NCI-H2029 (cell line): ENCODE measurements at regions not wholly inside any gene's neighbourhood (a gene's known extent, or its start where the extent isn't known, plus 50 kb on each side); places are given as distances from the start of the nearest gene placed in this dataset.

Source experiments
- DNase-seq: peaks from one replicate; lab custom pipeline; 2025; lab: John Stamatoyannopoulos, UW

DNA sequence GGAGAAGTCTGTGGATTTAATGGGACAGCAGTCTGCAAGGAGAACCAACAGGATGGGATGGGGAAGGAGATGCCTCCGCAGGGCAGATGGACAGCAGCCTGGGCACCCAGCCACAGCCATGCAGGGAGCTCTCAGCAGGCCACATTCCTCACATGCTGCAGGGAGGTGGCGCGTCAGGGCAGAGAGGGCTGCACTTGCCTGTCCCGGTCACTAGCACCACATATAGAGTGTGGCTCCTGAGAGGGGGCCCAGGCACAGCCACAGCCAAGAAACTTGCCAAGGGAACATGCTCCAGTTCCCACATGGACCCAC lies 86.8 kb upstream of the ZMIZ1 start:
- no peak for DNase-seq

DNA sequence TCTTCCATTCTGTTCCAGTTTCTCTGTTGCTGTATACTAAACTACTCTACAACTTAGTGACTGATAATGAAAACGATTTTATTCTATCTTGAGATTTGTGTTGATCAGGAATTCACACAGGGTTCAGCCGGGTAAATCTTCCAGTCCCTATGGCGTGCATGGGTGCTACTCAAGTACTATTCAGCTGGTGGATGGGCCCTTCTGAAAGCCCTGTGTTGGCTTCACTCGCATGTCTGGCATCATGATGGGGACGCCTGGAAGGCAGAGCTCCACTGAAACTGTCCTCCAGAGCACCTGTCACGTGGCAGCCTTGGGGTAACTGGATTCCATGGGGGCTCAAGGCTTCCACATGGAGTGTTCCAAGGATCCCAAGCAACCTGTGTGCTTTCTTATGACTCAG lies 86.0 kb upstream of the ZMIZ1 start:
- no peak for DNase-seq

DNA sequence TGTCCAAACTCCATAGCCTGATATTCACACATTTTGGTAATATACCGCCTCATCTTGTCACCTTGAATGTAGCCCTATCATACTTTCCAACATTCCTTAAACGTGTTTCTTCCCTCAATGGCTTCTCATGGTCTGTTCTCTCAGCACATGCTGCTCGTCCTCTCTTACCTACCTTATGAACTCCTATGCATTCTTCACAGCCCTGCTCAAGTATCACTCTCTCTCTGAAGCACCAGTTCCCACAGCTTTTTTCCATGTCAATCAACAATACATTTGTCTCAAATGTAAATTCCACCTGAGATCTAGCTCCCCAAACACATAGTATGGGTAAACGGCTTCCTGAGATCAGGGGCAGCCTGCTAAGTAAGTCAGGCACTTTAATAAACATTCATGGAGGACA lies 85.2 kb upstream of the ZMIZ1 start:
- no peak for DNase-seq

DNA sequence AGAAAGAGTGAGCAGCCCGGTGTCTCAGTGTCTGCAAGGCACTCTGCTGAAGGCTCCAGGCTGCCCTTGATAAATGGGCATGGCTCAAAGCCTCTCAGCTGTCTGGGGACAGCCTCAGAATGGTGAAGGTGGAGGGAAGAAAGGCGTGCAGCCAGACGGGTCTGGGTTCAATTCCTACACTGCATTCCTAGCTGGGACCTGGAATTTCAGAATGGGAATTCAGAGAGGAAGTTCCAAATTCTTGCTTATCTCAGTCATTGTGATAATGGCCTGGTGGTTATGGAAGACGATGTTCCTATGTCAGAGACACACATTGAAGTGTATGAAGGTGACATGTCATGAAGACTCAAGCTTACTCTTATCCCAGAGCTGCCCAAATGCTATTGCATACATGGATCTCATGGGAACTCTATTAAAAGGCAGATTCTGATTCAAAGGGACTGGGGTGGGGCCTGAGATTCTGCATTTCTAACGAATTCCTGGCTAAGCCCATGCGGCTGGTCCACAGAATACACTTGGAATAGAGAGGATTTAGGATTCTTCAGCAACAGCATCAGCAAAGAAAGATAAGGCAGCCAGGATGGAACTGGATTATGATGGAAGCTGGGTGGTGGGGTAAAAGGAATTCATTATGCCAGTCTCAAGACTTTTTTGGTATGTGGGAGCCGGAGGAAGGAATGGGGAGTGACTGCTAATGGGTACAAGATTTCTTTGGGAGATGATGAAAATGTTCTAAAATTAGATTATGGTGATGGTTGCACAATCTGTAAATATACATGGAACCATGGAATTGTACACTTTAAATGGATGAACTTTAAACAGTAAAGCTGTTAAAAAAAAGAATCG lies 82.6 kb upstream of the ZMIZ1 start:
- DNase-seq, result no peak

DNA sequence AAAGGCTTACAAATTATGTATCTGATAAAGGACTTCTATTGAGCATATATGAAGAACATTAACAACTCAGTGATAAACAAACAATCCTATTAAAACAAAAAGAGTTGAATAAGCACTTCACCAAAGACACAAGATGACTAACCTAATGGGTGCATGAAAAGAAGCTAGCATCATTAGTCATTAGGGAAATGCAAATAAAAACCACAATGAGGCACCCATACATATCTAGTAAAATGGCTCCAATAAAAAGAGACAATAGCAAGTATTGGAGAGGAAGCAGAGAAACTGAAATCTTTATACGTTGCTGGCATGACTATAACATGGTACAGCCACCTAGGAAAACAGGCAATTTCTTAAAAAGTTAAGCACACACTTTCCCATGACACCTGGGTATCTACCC lies 77.6 kb upstream of the ZMIZ1 start:
- no peak for DNase-seq

DNA sequence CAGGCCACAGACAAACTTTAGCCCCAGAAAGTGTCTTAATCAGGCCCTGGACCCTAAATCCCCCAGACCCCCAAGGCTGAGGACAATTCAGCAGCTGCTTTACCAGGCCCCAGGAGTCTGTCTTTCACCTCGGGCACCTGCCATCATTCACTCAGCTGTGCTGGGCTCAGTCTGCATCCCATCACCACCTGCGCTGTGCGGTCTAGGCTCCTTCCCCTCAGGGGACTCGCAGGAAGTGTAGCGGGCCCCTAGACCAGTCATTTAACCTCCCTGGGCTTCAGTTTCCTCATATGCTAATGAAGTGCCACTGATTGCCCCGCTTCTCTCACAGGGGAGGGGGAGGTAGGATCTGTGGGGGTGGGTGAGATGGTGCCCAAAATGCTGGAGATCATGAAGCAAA lies 76.4 kb upstream of the ZMIZ1 start:
- no peak for DNase-seq

DNA sequence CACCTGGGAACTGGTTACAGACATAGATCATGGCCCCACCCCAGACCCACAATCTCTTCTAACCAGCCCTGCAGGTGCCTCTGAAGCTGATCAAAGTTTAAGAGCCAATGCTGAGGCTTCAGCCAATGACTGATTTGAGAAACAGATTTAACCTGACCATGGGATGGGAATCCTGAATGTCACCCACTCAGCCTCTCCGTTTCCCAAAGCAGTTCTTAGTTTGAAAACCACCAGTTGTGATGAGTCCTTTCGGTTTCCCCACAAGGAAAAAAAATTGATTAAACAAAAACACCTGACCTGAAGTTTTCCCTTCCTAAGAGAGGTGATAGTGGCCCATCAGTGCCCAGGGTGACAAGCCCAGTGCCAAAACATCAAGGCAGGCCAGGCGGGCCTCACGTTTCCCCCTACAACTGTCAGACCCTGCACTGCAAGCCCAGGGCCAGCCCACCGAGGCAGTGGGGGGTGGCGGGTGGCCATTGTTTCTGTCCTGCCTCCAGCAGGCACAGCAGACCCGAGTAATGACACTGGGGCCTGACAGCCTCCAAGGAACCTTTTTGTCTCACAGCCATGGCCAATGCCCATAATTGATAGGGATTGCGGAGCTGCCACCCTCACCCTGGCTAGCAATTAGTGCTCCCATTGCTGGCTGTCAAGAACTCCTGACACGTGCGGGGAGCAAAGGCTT lies 75.4 kb upstream of the ZMIZ1 start:
- DNase-seq, result no peak

DNA sequence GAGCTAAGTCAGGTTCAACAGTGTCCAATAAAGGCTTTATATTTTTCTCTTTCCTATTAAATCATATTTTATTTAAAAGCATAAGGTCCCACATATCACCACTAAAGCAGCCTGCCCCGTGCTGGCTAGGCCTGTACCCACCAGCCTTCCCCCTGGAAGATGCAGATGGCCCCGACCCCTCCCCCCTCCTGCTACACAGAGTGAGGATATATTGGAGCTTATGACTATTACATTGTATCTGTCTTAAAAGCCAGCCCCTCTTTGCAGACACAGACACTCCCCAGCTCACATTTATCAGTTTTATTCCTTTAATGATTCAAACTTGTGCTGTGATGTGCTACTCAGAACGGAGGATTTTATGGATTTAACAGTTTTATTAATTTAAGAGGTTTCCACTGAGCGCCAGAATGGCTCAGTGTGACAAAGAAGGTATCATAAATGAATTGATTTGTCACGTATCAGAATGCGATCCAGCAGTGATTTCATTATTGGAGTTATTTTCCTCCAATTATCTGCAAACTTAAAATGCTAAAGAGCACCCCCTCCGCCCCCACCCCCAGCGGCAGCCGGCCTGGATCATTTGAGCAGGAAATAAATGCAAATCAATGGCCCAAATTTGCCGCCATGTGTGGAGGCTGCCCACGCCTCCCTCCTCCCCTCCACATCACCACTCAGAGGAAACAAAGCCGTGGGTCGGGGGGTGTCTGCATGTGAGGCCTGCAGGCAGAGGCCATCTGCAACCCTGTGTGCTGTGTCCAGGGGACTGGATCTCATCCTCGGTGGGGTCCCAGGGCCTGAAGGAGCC lies 72.6 kb upstream of the ZMIZ1 start:
- no peak for DNase-seq

DNA sequence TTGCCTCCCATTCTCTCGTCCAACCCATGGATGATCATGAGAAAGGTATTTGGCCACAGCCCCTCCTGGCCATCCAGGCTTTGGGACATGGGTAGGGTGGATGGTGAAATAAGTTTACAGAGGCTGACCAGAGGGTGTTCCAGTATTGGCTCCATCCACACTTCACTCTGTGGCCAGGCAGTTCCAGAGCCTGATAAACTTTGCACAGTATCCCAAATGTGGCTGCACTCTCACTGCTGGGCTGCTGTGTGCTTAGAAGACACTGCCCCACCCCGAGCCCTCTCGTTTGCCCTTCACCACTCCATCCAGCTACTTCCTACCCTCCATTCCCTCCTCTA lies 72.0 kb upstream of the ZMIZ1 start:
- no peak for DNase-seq

DNA sequence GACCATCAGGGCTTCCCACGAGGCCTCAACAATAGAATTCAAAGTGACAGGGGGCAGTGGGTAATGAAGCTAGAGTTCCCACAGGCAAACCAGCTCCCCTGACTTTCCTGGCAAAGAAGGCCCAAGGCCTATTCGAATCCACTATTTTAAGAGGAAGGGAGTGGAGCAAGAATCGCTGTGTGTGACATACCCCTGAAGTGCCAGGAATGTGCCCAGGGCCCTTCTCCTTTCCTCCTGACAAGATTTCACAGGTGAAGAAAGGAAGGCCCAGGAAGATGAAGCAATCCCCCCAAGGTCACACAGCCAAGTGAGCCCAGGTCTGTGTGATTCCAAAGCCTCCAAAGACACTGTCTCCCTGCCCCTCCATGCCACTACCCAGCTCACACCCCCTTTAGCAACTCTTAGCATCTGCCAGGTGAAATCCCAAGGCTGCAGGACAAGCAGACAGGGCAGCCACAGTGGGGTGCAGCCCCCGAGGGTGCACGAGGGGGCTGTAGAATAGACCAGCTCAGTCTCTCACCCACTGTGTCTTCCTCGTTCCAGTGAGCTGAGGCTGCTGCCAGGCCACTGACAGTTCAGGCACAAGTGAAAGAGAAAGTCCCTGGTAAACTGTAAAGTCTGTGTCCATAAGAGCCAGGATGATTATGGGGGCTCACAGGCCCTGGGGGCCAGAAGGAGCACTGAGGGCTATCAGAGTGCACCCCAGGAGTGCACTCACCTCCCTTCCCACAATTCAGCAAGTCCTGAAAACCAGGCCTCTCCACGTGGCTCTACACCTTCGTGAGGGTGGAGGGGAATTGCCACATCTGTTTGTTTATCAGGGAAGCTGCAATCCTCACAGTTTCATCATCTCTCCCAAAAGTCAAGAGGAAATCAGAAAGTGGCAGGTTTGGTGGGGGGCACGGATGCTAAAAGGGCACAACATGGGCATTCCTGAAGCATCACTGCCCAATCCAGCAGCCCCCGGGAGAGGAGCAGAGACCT lies 70.8 kb upstream of the ZMIZ1 start:
- no peak for DNase-seq

DNA sequence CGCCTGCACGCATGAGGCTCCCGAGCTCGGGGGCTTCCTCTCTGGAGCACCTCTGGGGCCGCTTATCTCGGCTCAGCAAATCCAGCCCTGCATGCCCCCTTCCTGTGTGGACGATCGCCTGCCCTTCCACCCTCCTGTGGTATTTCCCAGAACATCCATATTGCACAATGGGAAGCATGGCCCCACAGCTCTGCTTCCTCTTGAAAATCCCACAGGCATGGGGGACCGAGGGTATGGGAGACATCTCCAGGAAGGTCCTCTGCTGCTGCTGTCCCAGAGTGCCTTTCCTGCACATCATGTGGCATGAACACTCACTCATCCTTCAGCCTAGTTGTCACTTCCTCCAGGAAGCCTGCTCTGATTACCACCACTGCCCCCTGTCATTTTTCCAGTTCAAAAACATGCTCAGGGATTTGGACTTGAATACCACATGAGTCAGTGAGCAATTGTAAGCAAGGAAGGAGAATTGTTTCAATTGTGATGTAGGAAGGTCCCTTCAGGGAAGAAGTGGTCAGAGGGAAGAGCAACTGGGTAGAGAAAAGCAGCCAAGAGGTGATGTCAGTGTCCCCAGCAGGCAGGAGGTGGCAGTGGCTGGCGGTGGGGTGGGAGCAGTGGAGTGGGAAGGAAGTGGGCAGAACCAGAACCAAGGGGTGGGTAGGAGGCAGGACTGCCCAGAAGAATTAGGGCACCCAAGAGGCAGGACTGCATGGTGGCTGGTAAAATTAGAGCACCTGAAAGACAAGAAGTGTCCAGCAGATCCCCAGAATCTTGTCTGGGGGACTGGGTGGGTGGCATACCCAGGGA lies 67.5 kb upstream of the ZMIZ1 start:
- DNase-seq, result no peak

DNA sequence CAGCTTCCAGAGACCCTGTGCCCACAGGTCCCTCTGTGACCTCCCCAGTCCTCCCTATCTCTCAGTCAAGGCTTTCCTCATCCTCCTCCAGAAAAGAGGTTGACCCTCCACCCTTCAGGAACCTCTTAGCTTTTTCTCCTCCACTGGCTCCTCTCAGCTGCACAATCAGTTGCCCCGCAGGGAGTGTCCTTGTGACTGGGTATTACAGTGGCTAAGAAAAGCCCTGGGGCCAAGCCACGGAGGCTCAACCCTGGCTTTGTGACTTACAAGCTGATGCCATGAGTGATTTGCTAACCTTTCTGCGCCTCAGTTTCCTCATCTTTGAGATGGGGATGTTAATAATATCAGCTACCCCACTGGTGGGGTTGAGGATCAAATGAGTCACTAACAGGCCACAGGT lies 66.4 kb upstream of the ZMIZ1 start:
- no peak for DNase-seq

DNA sequence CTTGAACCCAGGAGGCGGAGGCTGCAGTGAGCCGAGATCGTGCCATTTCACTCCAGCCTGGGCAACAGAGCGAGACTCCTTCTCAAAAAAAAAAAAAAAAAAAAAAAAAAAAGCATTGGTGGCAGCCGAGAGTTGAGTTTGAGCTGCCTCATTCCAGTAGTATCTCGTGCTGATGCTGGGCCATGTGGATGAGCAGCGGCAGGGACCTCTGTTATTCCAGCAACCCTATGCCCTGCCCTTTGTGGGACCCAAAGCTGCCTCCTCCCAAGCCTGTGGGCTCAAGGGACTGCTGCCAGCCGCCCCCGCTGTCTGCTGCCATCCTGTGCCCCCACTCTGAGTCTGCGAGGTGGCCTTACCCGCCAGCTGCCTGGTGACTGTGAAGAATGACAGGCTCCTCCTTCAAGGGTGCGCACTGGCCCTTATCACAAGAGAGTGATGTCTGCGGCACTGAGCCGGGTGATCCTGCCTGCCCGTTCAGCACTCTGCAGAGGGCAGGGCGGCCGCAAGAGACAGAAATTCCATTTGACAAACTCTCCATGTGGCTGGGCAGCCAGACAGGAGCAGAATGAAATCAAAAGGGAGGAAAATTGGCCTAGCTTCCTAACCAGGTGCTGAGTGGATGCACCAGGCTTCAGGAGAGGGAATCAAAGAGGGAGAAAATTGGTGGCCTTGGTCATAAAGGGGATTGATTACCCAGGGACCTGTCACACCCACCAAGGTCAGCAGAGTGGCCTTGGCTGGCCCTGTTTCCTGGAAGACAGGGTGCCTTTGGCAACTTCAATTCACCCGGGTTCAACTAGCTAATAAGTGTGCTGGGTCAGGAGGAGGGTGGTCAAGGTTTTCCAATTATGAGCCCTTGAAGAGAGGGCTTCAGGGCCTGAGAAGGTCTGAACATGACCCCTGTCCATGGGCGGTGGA lies 65.3 kb upstream of the ZMIZ1 start:
- DNase-seq, result no peak

DNA sequence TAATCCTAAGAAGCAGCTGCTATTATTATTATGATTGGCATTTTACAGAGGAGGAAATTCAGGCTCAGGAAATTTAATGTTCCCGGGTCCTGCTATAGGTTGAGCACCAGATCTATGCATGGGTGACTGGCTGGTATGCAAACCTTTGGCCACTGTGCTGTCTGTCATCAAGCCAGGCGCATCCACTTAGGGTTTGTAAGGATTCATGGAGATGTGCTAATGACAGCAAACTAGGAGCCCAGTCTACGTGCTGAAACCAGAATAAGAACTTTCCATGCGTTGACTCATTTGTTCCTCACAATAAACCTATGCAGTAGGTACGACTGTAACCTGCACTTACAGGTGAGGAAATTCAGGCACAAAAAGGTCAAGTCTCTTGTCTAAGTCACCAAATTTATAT lies 64.5 kb upstream of the ZMIZ1 start:
- DNase-seq, result no peak

DNA sequence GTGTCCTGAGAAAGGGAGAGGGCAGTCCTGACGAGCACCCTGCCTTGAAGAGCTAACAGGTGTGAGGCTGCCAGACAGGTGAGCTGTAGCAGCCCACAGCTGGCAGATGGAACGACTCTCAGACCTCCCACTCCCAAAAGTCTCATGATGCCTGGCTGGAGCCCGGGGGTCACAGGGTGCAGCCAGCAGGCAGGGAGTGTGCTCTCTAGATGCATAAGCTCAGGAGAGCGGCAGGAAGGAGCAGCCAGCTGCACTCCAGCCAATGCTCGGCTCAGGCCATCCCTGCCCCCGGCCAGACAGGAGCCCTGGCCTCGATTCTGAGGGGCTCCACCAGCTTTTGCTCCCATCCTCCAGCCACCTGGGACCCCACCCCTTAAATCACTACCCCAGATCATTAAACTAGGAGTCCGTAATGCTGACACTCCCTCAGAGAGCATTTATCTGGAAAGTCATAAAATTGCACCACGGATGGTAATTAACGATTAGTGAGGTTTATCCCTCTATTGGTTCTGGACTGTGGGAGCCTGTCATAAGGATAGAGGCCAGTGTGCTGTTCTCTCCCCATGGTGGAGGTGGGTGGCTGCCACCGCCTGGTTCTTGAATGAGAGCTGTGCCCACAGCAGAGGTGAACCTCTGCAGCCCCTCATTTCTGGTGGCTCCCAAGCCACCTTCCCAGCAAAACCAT lies 63.5 kb upstream of the ZMIZ1 start:
- DNase-seq, result no peak

DNA sequence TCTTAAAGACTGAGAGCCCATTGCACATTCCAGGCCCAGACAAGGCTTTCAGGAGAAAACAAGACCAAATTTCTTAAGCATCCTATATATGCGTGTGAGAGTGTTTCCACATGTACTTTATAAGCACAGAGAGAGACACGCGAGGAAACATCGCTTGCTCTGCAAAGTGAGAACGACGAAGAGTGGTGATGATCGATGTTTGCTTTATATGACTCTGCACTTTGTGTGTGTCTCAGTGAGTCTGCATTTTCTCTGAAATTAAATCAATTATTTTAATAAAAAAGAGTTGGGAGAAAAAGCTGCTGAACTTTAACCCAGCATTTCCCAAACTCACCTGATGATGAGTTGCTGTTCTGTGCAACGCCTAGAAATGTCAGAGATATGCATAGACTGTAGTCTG lies 61.7 kb upstream of the ZMIZ1 start:
- no peak for DNase-seq

DNA sequence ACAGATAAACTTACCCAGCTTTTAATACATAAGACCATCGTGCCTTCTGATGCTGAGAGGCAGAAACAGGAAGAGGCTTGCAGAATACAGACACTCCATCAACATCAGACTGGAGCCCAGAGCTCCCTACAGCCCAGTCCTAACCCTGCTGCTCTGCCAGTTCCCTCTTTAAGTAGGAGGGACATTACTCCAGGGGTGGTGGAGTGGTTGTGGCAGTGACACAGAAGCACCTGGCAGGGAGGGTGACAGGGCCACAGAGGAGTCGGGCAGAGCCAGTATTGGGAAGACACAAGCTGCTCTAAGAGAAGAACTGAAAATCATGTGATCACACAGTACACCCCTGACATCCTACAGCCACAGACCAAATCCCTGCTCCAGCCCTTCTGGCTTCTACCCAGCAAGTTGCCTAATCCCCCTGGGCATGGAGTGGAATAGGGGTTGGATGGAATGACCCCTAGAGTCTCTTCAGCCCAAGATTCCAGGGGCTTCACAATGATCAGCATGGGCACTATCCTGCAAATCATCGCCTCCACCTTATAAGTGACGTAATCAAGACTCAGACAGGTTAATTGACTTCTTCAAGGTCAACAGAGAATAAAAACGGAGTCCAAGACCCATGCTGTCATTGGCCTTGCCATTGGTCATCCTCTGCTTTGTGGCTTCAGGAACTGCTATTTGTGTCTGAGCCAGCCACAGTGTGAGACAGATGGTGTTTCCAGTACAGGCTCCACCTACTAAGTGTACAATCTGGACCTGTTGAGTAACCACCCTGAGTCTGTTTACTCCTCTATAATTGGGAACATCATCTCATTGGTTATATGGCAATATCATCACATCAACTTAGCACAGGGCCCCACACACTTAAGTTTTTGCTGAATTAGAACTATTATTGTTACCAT lies 61.1 kb upstream of the ZMIZ1 start:
- no peak for DNase-seq

DNA sequence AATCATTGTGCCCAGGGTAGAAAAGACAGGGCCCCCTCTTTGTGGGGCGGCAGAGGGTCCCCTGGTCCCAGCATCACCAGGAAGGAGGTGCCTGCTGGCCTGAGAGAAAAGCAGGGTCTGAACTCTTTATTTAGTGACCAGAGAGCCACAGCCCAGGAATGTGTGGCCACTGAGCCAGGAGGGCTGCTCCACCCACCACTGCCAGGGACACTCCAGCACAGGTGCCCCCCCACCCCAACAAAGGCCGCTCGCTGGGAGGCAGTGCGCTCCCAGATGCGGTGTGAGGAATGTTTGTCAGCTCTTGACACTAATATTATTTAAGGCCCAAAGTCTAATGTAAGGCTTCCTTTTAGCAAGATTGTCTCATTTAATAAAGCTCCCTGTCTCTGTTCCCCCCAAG lies 59.6 kb upstream of the ZMIZ1 start:
- no peak for DNase-seq
